ENCODE measurements at regions not wholly inside any gene's neighbourhood (a gene's known extent, or its start where the extent isn't known, plus 50 kb on each side); places are given as distances from the start of the nearest gene placed in this dataset.

GRCh38 chr14:44297437-44297836 lies 209.6 kb downstream of the FSCB start:
- DNase-seq (ENCODE audit: low read depth in 2 of 2), result no peak

- no peak for DNase-seq (ENCODE audit: low read depth in 2 of 2)
These were observed 215.6 kb downstream of the FSCB start for GRCh38 chr14:44291366-44291915.

- no peak for DNase-seq (ENCODE audit: low read depth in 2 of 2)
These were observed 219.2 kb downstream of the FSCB start for GRCh38 chr14:44287858-44288257.

GRCh38 chr14:44286201-44286600 lies 220.9 kb downstream of the FSCB start:
- no peak for DNase-seq (ENCODE audit: low read depth in 2 of 2)

GRCh38 chr14:44283836-44284235 lies 223.2 kb downstream of the FSCB start:
- no peak for DNase-seq (ENCODE audit: low read depth in 2 of 2)

- no peak for DNase-seq (ENCODE audit: low read depth in 2 of 2)
These were observed 227.7 kb downstream of the FSCB start for GRCh38 chr14:44279357-44279756.

- no peak for DNase-seq (ENCODE audit: low read depth in 2 of 2)
These were observed 235.4 kb downstream of the FSCB start for GRCh38 chr14:44271637-44272036.

GRCh38 chr14:44271006-44271405 lies 236.1 kb downstream of the FSCB start:
- no peak for DNase-seq (ENCODE audit: low read depth in 2 of 2)

GRCh38 chr14:44265246-44265645 lies 241.8 kb downstream of the FSCB start:
- no peak for DNase-seq (ENCODE audit: low read depth in 2 of 2)

GRCh38 chr14:44215660-44216059 lies 291.4 kb downstream of the FSCB start:
- no peak for DNase-seq (ENCODE audit: low read depth in 2 of 2)

- DNase-seq (ENCODE audit: low read depth in 2 of 2), result no peak
These were observed 295.4 kb downstream of the FSCB start for GRCh38 chr14:44211718-44212117.

GRCh38 chr14:44204061-44204835 lies 302.8 kb downstream of the FSCB start:
- DNase-seq (ENCODE audit: low read depth in 2 of 2), result no peak

- DNase-seq (ENCODE audit: low read depth in 2 of 2), result no peak
These were observed 326.1 kb downstream of the FSCB start for GRCh38 chr14:44180975-44181374.

- DNase-seq (ENCODE audit: low read depth in 2 of 2), result no peak
These were observed 336.5 kb downstream of the FSCB start for GRCh38 chr14:44170556-44170955.

- no peak for DNase-seq (ENCODE audit: low read depth in 2 of 2)
These were observed 337.0 kb downstream of the FSCB start for GRCh38 chr14:44170101-44170500.

GRCh38 chr14:44168566-44168965 lies 338.5 kb downstream of the FSCB start:
- DNase-seq (ENCODE audit: low read depth in 2 of 2), result no peak

GRCh38 chr14:44166611-44167010 lies 340.5 kb downstream of the FSCB start:
- DNase-seq (ENCODE audit: low read depth in 2 of 2), result no peak

GRCh38 chr14:44165936-44166335 lies 341.1 kb downstream of the FSCB start:
- no peak for DNase-seq (ENCODE audit: low read depth in 2 of 2)

- no peak for DNase-seq (ENCODE audit: low read depth in 2 of 2)
These were observed 341.8 kb downstream of the FSCB start for GRCh38 chr14:44165286-44165685.

GRCh38 chr14:44163946-44164345 lies 343.1 kb downstream of the FSCB start:
- no peak for DNase-seq (ENCODE audit: low read depth in 2 of 2)

GRCh38 chr14:44162197-44162596 lies 344.9 kb downstream of the FSCB start:
- no peak for DNase-seq (ENCODE audit: low read depth in 2 of 2)

- DNase-seq (ENCODE audit: low read depth in 2 of 2), result no peak
These were observed 352.2 kb downstream of the FSCB start for GRCh38 chr14:44154874-44155273.

- DNase-seq (ENCODE audit: low read depth in 2 of 2), result no peak
These were observed 352.6 kb downstream of the FSCB start for GRCh38 chr14:44154446-44154845.

Measured in dermis microvascular lymphatic vessel endothelial cell (primary cell).